Stimulated activated CD4-positive, alpha-beta T cell treated with anti-CD3 and anti-CD28 coated beads, Interleukin-1b, Interleukin-23, amount 100 ng/mL, for 1 hour (primary cell): ENCODE measurements at regions not wholly inside any gene's neighbourhood (a gene's known extent, or its start where the extent isn't known, plus 50 kb on each side); places are given as distances from the start of the nearest gene placed in this dataset.
"Not testable (repeated sequence)": the region's sequence is repeated elsewhere in the genome, so short reads cannot be mapped to it uniquely, and the experiment has no call there.

Source experiments
- DNase-seq, 2 donors: peaks; one replicate each; pipeline ENCODE4 v3.0.0-alpha.2; 2020; ENCODE audit warnings: low read depth in 2 of 2

DNA sequence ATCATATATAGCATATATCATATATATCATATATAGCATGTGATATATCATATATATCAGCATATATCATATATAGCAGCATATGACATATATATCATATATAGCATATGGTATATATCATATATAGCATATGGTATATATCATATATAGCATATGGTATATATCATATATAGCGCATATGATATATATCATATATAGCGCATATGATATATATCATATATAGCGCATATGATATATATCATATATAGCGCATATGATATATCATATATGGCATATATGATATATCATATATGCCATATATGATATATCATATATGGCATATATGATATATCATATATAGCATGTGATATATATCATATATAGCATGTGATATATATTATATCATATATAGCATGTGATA, 680.4 kb upstream of the HS3ST1 start:
- DNase-seq: not testable (repeated sequence)

DNA sequence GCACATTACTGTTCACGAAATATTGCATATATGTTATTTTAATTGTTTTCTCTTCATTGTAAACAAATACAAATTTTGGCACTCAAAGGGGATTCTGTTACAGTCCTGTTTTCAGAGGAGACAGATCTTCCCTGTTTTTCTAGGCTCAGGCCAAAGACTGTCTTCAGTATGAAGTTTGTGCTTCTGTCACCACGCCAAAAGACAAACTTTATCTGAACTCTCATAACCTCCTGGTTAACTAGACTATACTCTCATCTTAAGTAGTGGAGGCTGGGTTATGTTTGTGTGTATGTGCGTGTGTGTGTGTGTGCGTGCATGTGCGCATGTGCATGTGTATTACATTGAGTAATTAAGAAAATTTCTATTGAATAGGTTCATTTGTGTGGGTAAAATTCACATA, 676.8 kb upstream of the HS3ST1 start:
- no peak for DNase-seq

DNA sequence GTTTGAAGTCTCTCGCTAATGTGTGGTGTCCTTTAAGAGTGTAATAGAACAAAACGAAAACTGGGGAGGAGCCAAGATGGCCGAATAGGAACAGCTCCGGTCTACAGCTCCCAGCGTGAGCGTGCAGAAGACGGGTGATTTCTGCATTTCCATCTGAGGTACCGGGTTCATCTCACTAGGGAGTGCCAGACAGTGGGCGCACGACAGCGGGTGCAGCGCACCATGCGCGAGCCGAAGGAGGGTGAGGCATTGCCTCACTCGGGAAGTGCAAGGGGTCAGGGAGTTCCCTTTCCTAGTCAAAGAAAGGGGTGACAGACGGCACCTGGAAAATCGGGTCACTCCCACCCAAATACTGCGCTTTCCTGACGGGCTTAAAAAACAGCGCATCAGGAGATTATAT, 661.2 kb upstream of the HS3ST1 start:
- DNase-seq: not testable (repeated sequence)

DNA sequence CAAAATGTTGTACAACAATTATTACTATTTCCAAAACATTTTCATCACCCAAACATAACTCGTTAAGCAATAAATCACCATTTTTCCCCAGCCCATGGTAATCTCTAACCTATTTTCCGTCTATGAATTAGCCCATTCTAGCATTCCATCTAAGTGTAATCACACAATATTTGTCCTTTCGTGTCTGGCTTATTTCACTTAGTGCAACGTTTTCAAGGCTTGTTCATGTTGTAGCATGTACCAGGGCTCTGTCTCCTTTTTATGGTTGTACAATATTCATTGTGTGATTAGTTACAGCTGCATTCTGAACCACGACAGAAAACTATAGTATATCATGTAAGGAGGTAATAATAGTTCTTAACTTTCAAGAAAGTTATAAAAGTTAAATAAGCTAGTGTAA, 656.0 kb upstream of the HS3ST1 start:
- no peak for DNase-seq

DNA sequence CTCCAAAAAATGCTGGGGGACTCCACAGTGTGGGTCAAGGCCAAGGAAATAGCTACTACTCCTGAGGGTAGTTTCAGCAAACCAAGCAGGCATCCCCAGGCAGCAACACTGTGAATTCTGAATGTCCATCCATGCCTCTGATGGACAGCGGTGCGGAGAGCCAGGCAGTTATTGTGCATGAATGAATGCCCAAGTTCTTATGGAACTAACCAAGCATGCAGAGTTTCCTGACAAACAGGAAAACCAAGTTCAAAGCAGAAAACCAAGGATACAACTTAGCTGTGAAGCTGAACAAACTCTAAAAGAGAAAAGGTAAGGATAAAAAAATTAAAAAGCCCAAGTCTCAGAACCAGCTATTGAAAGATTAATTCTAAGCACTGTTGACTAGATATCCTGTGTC, 642.6 kb upstream of the HS3ST1 start:
- no peak for DNase-seq

DNA sequence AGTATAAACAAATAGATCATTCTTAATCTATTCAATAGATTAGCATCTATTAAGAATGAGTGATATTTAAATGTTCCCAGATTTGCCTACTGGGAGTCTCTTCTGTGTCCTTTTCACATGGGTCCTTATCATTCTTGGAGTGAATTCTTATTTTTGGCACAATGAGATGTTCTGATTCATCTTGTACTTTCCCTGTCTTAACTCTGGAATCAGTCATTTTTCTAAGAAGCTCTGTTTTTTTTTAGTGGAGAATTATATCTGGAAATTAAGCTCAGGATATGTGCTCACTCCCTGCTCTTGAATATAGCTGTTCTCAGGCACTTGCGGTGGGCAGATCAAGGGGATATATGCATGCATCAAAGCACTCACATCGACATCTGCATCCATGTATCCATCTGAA, 625.3 kb upstream of the HS3ST1 start:
- DNase-seq: no peak

DNA sequence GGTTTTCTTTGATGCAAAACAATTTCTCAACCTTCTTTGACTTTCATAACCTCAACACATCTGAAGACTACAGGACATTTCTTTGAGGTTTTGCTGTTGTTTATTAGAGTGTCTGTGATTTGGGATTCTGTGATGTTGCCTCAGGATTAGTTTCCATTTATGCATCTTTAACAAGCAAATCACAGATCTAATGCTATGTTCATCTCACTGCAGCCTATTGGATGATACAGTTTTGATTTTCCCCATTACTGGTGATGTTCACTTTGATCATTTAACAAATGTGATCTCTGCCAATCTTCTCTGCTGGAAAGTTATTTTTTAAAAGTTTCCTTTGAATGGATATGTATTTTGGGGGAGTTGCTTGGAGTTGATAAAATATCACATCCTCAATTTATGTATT, 624.9 kb upstream of the HS3ST1 start:
- DNase-seq: no peak

DNA sequence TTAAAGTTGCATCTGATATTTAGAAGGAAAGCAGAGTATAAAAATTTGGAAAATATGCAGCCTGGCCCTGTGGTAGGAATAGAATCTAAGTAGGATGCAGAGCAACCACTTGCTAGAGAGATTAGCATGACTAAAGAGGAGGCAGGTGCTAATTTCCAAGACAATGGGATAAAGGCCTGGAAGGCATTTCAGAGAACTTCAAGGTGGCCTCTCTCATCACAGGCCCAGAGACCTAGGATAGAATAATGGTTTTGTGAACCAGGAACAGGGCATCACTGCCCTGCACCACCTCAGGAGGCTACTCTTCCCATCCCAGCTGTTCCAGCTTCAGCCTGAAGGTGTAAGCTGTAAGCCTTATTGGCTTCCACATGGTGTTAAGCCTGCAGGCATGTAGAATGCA, 621.7 kb upstream of the HS3ST1 start:
- DNase-seq: no peak

DNA sequence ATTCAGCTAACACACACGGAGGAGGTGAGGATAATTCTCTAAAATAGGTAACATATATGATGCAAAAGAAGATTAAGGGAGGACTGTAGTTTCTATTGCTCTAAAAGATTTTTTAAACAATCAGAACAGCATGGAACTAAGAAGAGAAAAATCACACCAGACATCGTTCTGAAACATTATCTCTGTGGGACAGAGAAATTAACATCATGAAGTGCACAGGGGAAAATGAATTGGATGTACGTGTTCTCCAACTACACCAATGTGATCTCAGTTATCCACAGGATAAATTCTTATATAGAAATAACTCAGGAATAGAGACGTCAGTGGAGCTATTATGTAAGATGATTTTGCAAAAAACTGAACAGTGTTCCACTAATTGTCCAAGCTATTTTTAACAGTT, 614.1 kb upstream of the HS3ST1 start:
- no peak for DNase-seq

DNA sequence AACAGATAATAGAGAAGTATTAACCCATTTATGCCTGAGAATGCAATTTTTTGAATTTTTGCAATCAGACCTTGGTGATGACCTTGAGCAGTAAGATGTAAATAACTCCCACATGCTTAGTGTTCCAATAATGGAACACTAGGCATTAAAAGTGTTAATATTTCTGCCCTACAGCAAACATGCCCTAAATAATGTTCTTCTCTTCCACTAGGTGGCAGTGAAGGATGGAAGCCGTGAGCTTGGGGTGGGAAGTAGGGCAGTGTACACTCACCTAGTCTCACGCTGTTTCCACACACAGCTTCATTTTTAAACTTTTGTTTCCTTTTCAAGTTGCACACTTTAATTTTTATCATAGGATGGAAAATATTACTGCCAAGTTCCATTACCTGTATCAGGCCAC, 613.1 kb upstream of the HS3ST1 start:
- no peak for DNase-seq

DNA sequence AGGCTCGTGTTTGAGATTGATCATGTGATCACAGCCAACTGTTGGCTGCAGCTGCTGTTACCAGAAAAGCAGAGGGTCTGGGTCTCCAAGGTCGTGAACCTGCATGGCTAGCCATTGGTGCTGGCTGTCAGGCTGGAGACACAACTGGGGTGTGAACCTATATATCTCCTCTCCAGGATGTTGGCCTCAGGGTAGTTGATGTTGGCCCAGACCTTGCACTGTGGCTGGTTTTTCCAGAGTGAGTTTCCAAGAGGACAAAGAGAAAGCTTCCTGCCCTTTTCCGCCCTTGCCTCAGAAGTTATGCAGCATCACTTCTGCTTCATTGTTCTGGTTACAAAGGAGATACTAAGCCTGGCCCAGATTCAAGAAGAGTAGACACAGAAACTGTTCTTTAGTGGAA, 607.8 kb upstream of the HS3ST1 start:
- no peak for DNase-seq

DNA sequence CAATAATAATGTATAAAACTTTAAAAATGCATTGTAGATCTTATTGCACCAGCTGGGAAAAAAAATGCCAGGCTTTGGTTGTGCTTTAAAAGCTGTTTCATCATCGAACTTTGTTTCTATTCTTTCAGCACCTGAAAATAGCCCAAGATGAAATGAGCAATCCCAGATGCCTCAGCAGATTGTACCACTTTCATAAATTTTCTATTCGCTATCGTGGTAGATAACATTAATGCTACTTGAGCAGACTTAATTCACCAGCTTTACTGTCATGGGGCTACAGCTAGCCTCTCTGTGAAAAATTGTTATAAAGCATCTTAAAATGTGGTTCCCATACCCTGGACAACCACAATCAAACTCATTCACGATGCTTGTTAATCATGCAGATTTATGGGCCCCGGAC, 599.6 kb upstream of the HS3ST1 start:
- no peak for DNase-seq

DNA sequence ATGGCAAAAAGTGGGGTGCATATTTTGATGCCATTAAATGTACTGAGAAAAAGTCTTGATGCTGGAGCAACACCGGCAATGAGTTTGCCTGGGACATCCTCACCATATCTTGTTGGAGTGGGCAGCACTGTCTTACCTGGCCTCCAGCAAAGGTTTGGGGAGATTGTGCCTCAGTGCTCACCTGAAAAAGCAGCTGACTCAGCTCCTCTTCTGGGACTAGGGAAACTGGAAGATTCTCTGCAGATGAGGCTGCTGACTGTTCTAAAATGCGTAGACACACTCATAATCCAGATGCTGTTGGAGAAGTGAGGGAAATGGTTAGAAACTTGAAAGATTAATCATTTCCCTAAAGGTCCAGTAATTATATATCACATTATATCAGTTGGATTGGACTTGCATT, 593.7 kb upstream of the HS3ST1 start:
- no peak for DNase-seq

DNA sequence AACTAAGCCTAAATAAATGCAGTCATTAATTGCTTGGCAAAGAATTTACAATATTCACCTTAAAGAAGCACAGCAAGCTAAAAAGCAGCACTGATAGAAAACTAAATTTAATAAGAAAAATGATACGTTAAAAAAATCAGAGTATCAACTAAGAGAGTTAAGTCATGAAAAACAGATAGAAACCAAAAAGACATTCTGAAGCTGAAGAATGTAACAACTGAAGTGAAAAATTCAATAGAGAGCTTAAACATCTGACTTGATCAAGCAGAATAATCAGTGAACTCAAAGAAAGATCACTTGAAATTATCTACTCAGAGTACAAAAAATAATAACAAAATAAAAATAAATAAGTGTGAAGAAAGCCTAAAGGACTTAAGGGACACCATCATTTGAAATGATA, 588.0 kb upstream of the HS3ST1 start:
- no peak for DNase-seq

DNA sequence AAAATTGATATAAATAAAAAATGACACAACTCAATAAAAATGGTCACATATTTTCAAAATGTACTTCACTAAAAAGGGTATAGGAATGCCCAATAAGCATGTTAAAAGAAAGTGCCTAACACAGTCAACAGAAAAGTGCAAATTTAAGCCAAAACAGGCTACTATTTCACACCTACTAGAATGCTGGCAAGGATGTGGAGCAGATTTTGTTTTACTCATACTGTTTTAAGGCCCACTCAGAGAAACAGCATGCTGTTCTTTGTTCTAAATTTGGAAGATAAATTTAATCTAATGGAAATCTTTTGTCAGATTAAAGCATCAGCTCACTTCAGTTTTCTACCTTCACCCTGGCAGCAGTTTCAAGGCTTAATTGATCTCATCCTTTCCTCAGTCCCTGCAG, 576.8 kb upstream of the HS3ST1 start:
- DNase-seq: no peak

DNA sequence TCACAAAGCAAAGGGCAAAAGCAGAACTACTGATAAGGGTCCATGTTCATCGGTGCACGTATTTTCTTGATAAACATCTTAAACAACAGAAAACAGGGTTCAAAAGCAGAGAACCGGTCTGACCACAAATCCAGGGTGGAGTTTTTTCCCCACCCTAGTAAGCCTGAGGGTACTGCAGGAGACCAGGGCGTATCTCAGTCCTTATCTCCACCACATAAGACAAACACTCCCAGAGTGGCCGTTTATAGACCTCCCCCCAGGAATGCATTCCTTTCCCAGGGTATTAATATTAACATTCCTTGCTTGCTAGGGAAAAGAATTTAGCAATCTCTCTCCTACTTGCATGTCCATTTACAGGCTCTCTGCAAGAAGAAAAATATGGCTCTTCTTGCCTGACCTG, 567.9 kb upstream of the HS3ST1 start:
- not testable (repeated sequence) for DNase-seq

DNA sequence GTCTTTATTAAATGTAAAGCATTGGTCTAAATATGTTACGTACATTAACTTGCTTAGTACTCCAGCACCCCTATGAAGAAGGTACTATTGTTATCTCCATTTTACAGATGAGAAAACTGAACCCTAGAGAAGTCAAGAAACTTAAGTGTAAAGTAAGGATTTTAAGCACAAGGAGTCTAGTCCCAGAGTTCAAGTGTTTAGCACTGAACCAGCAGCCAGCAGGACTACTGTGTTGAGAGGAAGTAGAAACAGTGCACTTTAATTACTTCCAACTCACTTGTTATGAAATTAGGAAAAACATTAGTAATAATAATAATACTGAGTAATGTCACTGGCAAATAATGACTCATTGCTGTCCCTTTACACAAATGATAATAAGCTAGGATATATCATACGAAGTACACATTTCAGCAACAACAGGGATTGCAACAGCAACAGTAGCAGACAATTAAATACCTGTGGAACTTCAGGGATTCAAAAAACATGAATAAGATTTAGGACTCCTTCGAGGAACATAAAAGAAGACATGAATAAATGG, 548.1 kb upstream of the HS3ST1 start:
- DNase-seq: no peak

DNA sequence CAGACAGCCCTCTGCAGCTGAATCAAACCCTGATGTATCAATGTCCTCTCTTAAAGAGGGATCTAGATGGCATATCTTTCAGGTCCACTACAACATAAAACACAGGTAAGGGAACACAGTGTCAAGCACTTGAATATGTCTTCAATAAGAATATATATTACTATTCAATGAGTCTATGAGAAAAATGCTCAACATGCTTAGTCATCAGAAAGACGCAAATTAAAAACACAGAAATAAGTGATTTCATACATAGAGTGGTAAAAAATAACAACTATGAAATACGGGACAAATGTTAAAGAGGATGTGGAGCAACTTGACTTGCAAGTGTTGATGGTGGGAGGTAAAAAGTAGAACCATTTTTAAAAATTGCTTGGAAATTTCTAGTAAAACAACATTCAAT, 544.6 kb upstream of the HS3ST1 start:
- DNase-seq: no peak

DNA sequence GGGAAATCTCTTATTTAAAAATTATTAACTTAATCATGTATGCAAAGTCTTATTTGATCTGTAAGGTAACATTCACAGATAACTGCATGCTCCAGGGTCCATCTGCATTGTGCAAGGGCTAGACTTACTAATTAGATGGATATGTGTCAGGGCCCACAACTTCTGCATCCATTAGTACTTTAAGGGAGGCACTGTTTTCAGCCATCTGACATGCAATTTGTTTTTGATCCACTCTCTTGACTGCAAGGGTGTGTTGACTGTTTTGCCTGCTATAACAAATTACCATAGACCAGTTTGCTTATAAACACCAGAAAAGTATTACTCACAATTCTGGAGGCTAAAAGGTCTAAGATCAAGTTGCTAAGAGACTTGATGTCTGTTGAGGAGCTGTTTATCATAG, 542.1 kb upstream of the HS3ST1 start:
- no peak for DNase-seq

DNA sequence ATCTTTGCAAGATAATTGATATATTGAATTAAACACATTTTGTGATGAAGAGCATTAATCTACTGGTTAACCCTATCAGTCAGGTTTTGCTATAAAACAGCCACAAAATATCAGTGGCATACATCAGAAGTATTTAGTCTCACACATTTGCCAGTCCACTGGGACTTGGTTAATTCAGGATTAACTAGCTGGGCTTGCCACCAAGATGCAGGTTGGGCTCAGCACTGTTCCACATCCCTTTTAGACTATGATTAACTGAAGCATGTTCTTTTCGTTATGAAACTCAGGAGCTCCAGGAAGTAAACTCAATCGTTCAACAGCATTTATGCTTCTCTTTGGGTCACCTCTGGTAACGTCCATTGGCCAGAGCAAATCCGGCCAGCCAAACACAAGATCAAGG, 538.1 kb upstream of the HS3ST1 start:
- no peak for DNase-seq

DNA sequence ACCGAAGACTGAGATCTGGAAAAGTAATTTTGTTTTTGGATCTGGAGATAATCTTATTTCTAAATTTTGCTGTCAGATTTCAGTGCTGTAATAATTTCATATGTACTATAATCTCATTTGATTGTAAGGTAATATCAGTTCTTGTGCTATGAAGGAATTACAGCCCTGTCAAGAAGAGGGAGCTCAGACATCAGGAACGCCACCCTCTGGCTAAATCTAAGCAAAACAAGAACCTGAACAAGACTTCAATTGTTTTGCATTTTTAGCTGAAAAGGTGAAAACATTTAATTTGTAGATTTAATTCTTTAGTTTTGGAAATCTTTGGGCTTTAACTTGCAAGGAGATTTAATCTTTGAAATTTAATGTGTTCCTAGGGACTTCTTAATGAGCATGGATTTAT, 525.4 kb upstream of the HS3ST1 start:
- DNase-seq: no peak

DNA sequence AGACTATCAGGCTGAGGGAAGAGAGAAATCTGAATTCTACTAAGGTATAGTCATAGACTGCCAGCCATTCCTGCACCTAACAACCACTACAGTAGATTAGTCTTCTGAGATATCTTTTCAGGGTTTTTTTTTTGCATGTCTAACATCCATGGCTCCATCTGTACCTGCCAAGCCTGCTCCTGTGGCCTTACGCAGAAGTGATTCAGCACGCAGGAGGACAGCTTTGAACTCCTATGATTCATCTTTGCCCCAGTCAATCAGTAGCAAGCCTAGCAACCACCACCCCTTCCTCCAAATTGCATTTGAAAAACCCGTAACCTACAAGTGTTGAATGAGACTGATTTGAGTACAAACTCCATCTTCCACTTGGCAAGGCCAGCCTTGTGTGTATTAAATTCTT, 520.7 kb upstream of the HS3ST1 start:
- DNase-seq: no peak

DNA sequence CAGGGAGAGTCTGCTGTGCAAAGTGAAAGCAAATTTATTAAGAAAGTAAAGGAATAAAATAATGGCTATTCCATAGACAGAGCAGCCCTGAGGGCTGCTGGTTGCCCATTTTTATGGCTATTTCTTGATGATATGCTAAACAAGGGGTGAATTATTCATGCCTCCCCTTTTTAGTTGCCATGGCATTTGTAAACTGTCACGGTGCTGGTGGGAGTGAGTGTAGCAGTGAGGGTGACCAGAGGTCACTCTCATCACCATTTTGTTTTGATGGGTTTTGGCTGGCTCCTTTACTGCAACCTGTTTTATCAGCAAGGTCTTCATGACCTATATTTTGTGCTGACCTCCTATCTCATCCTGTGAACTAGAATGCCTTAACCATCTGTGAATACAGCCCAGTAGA, 518.9 kb upstream of the HS3ST1 start:
- not testable (repeated sequence) for DNase-seq

DNA sequence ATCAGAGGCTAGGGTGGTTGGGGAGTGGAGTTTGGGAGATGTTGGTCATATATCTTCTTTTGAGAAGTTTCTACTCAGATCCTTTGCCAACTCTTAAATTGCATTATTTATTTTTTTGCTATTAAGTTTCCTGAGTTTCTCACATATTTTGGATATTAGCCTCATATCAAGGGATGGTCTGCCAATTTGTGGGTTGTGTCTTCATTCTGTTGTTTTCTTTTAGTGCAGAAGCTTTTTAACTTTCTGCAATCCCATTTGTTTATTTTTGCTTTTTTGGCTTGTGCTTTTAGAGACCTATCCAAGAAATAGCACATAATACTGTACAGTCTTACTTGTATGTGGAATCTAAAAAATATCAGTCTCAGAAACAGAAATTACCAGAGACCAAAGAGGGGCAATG, 509.2 kb upstream of the HS3ST1 start:
- no peak for DNase-seq

DNA sequence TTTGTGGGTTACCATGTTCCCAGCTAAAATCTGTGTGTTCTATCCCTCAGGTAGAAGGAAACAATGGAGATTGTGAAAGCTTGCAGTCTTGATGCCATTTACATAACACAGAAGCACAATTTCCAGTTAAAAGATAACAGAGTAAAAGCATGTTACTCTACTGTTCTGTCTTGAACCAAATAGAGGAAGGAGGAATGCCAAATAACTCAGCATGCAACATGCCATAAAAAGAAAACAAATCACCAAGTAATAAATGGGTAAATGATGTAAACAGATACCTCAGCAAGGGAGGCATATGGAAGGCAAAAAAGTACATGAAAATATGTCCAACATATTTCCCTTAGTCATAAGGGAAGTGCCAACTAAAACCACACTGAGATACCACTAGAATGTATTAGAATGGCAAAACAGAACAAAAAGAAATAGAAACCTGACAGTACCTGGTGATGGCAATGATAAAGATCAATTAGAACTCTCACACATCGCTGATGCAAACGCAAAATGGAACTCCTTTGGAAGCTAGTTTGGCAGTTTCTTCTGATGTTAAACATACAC, 502.6 kb upstream of the HS3ST1 start:
- DNase-seq: no peak
